ENCODE measurements at regions not wholly inside any gene's neighbourhood (a gene's known extent, or its start where the extent isn't known, plus 50 kb on each side); places are given as distances from the start of the nearest gene placed in this dataset.
A peak's percentile ranks its signal among the peaks of the same experiment; 100 is the strongest.

GRCh38 chr11:131121426-131122333 is 205.4 kb upstream of the SNX19 start:
- no peak for DNase-seq (ENCODE audit: low read depth in 2 of 2)

- no peak for DNase-seq (ENCODE audit: low read depth in 2 of 2)
Measured at GRCh38 chr11:131122448-131122847, 206.2 kb upstream of the SNX19 start.

- no peak for DNase-seq (ENCODE audit: low read depth in 2 of 2)
Measured at GRCh38 chr11:131129474-131129873, 213.2 kb upstream of the SNX19 start.

GRCh38 chr11:131135611-131136010 is 219.3 kb upstream of the SNX19 start:
- DNase-seq (ENCODE audit: low read depth in 2 of 2), result no peak

GRCh38 chr11:131136486-131136885 is 220.2 kb upstream of the SNX19 start:
- no peak for DNase-seq (ENCODE audit: low read depth in 2 of 2)

- DNase-seq (ENCODE audit: low read depth in 2 of 2), result no peak
Measured at GRCh38 chr11:131137046-131137445, 220.8 kb upstream of the SNX19 start.

- no peak for DNase-seq (ENCODE audit: low read depth in 2 of 2)
Measured at GRCh38 chr11:131138731-131139130, 222.5 kb upstream of the SNX19 start.

- DNase-seq (ENCODE audit: low read depth in 2 of 2), result no peak
Measured at GRCh38 chr11:131145791-131146190, 224.6 kb upstream of the NTM start.

GRCh38 chr11:131146827-131147490 is 223.5 kb upstream of the NTM start:
- no peak for DNase-seq (ENCODE audit: low read depth in 2 of 2)

GRCh38 chr11:131154351-131154750 is 216.1 kb upstream of the NTM start:
- no peak for DNase-seq (ENCODE audit: low read depth in 2 of 2)

- DNase-seq (ENCODE audit: low read depth in 2 of 2), result no peak
Measured at GRCh38 chr11:131157678-131158077, 212.7 kb upstream of the NTM start.

GRCh38 chr11:131160846-131161245 is 209.6 kb upstream of the NTM start:
- DNase-seq (ENCODE audit: low read depth in 2 of 2), result no peak

GRCh38 chr11:131163613-131164012 is 206.8 kb upstream of the NTM start:
- no peak for DNase-seq (ENCODE audit: low read depth in 2 of 2)

- no peak for DNase-seq (ENCODE audit: low read depth in 2 of 2)
Measured at GRCh38 chr11:131165036-131165435, 205.4 kb upstream of the NTM start.

GRCh38 chr11:131168839-131169713 is 201.3 kb upstream of the NTM start:
- no peak for DNase-seq (ENCODE audit: low read depth in 2 of 2)

- DNase-seq (ENCODE audit: low read depth in 2 of 2), result no peak
Measured at GRCh38 chr11:131172011-131172410, 198.4 kb upstream of the NTM start.

- DNase-seq (ENCODE audit: low read depth in 2 of 2), result no peak
Measured at GRCh38 chr11:131178020-131178419, 192.4 kb upstream of the NTM start.

GRCh38 chr11:131178596-131178995 is 191.8 kb upstream of the NTM start:
- DNase-seq (ENCODE audit: low read depth in 2 of 2), result no peak

- DNase-seq (ENCODE audit: low read depth in 2 of 2), result no peak
Measured at GRCh38 chr11:131179836-131180235, 190.6 kb upstream of the NTM start.

GRCh38 chr11:131185915-131186314 is 184.5 kb upstream of the NTM start:
- no peak for DNase-seq (ENCODE audit: low read depth in 2 of 2)

GRCh38 chr11:131186629-131187101 is 183.8 kb upstream of the NTM start:
- DNase-seq (ENCODE audit: low read depth in 2 of 2), result peak in 1 of 2 donors; percentile 2

GRCh38 chr11:131190446-131190845 is 180.0 kb upstream of the NTM start:
- no peak for DNase-seq (ENCODE audit: low read depth in 2 of 2)
